ENCODE measurements at regions not wholly inside any gene's neighbourhood (a gene's known extent, or its start where the extent isn't known, plus 50 kb on each side); places are given as distances from the start of the nearest gene placed in this dataset.

DNA sequence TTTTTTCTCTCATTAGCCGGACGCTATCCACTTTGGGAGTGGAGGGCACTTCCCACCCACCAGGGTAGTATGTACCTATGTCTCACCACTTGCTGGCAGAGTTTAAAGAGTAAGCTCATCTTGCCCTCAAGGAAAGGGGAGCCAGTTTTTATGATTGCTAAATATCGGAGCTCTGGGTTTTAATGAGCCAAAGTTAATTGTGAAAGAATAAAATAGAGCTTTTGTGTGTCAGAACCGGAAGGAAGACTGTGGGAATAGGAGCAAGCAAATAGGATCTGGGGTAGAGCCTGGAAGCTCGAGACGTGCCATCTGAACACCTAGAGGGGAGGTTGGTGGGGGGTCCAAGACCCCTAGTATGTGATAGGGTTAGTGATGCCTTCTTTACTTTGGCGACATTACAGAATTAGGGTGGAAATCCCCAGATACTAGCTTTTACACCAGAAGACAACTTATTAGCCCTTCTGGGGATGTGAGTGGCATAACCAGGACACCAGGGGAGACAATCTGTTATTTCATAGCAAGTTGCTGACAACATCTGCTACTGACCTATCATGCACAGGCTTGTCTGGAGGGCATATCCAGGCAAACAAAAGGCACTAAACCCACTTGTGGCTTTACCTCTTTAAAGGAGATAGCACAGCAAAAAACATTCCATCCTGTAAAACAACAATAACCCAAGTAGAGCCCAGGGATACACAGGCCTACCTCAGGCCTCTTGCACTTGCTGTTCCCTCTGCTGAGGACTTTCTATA is 333.8 kb downstream of the ZNF621 start:
- TF ChIP-seq, protein P1, sequence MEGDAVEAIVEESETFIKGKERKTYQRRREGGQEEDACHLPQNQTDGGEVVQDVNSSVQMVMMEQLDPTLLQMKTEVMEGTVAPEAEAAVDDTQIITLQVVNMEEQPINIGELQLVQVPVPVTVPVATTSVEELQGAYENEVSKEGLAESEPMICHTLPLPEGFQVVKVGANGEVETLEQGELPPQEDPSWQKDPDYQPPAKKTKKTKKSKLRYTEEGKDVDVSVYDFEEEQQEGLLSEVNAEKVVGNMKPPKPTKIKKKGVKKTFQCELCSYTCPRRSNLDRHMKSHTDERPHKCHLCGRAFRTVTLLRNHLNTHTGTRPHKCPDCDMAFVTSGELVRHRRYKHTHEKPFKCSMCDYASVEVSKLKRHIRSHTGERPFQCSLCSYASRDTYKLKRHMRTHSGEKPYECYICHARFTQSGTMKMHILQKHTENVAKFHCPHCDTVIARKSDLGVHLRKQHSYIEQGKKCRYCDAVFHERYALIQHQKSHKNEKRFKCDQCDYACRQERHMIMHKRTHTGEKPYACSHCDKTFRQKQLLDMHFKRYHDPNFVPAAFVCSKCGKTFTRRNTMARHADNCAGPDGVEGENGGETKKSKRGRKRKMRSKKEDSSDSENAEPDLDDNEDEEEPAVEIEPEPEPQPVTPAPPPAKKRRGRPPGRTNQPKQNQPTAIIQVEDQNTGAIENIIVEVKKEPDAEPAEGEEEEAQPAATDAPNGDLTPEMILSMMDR (IDR thresholded peaks at IDR 0.05): no peak
- TF ChIP-seq POLR2A (IDR thresholded peaks at IDR 0.05): no peak

Data from thyroid gland (tissue), 4 donors.